ENCODE measurements at regions not wholly inside any gene's neighbourhood (a gene's known extent, or its start where the extent isn't known, plus 50 kb on each side); places are given as distances from the start of the nearest gene placed in this dataset.

DNA sequence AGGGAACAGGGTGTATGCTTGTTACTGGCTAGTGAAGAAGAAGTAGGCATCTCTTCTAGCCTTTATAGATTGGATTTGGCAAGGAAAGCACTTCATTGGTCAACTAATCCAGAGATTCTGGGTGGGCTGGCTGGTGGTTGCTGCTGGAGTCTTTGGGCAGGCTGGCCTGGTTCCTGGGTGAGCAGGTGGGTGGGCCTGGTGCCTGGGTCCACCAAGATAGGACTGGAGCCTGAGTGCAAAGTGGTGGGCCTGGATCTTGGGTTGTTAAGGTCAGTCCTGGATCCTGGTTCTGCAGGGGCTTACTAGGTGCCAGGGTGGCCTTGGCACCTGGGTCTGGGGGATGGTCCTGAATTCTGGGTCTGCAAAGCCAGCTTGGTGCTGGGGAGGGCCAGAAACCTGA is 482.4 kb upstream of the GHITM start (continued):
- TF ChIP-seq CTBP2 (IDR thresholded peaks at IDR 0.05; ENCODE audit: borderline replicate concordance, insufficient read depth, insufficient read length, low read length) (no peak), SP2 (IDR thresholded peaks at IDR 0.05; ENCODE audit: low read length) (no peak), NRF1 (IDR thresholded peaks at IDR 0.05; ENCODE audit: low read depth, low read length) (no peak), CHD1 (IDR thresholded peaks at IDR 0.05; ENCODE audit: low read depth, low read length) (no peak), SRF (IDR thresholded peaks at IDR 0.05; ENCODE audit: low read depth, low read length) (no peak)
